ENCODE measurements at regions not wholly inside any gene's neighbourhood (a gene's known extent, or its start where the extent isn't known, plus 50 kb on each side); places are given as distances from the start of the nearest gene placed in this dataset.

DNA sequence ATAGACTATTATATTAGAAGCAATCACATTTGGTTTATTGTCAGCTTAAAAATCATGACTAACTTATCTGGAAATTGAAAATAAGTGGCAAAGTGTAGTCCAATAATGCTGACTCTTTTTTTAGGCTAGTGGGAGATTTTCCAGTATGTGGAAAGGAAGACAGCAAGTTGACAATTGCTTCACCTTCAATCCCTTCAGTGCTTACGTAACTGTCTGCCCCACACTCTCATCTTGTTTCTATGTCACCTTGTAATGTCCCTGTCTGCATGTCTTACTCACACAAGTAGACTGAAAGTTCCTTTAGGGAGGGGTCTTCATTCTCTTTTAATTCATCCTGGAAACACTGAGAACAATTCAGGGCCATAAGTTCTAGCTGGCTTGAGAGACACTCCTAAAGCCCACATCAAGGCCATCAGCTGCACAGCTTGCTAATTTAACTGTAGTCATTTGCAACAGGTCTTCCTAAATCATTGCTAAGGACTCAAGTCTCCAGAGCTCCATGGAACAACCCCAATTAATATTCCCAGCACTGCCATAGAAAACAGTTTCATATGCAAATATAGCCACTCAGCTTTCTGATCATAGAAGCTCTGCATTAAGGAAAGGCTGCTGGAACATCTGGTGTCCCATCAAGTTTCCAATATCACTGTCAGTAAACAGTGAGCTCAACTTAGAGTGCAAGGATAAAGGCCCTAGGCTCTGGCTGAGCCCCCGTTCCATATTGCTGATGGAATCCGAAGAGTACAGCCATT is 230.5 kb downstream of the ETAA1 start (continued):
- TF ChIP-seq, protein P1, sequence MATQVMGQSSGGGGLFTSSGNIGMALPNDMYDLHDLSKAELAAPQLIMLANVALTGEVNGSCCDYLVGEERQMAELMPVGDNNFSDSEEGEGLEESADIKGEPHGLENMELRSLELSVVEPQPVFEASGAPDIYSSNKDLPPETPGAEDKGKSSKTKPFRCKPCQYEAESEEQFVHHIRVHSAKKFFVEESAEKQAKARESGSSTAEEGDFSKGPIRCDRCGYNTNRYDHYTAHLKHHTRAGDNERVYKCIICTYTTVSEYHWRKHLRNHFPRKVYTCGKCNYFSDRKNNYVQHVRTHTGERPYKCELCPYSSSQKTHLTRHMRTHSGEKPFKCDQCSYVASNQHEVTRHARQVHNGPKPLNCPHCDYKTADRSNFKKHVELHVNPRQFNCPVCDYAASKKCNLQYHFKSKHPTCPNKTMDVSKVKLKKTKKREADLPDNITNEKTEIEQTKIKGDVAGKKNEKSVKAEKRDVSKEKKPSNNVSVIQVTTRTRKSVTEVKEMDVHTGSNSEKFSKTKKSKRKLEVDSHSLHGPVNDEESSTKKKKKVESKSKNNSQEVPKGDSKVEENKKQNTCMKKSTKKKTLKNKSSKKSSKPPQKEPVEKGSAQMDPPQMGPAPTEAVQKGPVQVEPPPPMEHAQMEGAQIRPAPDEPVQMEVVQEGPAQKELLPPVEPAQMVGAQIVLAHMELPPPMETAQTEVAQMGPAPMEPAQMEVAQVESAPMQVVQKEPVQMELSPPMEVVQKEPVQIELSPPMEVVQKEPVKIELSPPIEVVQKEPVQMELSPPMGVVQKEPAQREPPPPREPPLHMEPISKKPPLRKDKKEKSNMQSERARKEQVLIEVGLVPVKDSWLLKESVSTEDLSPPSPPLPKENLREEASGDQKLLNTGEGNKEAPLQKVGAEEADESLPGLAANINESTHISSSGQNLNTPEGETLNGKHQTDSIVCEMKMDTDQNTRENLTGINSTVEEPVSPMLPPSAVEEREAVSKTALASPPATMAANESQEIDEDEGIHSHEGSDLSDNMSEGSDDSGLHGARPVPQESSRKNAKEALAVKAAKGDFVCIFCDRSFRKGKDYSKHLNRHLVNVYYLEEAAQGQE (IDR thresholded peaks at IDR 0.05; ENCODE audit: unreplicated experiment) = no peak

DNA sequence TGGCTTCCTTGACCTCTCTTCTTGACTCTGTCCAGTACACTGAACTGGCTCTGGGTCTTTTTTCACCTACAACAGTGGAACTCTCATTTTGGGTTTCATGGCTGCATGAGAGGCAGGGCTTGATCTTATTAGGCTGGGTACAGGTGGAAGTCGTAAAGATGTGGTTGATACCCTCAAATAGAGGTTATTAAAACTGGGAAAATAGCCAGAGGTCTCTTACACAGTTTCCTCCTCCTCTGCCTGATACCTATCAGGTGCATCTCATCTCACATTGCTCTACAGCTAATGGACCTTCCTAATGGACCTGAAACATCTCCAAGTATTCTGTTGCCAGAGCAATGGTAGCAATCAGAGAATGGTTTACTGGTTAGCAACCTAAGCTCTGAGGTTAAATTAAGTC is 231.8 kb downstream of the ETAA1 start:
- H3K36me3 ChIP-seq (ENCODE audit: insufficient read depth) = no peaks in the 10 kb centered on the region
- no peak overlapping the region for H2AFZ ChIP-seq
- no peaks in the 10 kb centered on the region for H3K79me2 ChIP-seq (replicated peaks; ENCODE audit: insufficient read depth)
- no peaks in the 10 kb centered on the region for H3K9me2 ChIP-seq (ENCODE audit: insufficient read depth)
- H3K4me3 ChIP-seq = no peak overlapping the region
- no peaks in the 10 kb centered on the region for H4K20me1 ChIP-seq (replicated peaks; ENCODE audit: insufficient read depth)
- H3K4me2 ChIP-seq = no peak overlapping the region
- no peaks in the 10 kb centered on the region for H3K4me1 Mint-ChIP-seq
- H3K27ac Mint-ChIP-seq = no peak overlapping the region
- no peaks in the 10 kb centered on the region for H3K9me3 Mint-ChIP-seq
- no peak overlapping the region for H3K4me3 Mint-ChIP-seq
- H3F3A ChIP-seq (replicated peaks; ENCODE audit: low read depth) = no peaks in the 10 kb centered on the region
- H3K27ac ChIP-seq (ENCODE audit: low read depth) = no peak overlapping the region
- H3K36me3 Mint-ChIP-seq (ENCODE audit: low read depth) = no peaks in the 10 kb centered on the region
- DNase-seq (ENCODE audit: low spot score) (no peak), ATAC-seq (no peak)
- no peaks in the 10 kb centered on the region for H3K27me3 ChIP-seq (ENCODE audit: insufficient read depth)
- H3K27me3 Mint-ChIP-seq (ENCODE audit: insufficient read depth, low read depth, poor library complexity) = peaks cover 2% of the 10 kb centered on the region
- no peaks in the 10 kb centered on the region for H3K4me1 ChIP-seq (ENCODE audit: insufficient read depth)
- TF ChIP-seq POLR2AphosphoS5 (IDR thresholded peaks at IDR 0.05; ENCODE audit: low read depth) = no peak
- TF ChIP-seq STAT1 (IDR thresholded peaks at IDR 0.05; ENCODE audit: unreplicated experiment) = no peak
- no peak for TF ChIP-seq EZH2phosphoT487 (IDR thresholded peaks at IDR 0.05; ENCODE audit: unreplicated experiment)
- no peak for TF ChIP-seq ZNF114 (CRISPR knock-in tag; IDR thresholded peaks at IDR 0.05)
- TF ChIP-seq, protein P2, sequence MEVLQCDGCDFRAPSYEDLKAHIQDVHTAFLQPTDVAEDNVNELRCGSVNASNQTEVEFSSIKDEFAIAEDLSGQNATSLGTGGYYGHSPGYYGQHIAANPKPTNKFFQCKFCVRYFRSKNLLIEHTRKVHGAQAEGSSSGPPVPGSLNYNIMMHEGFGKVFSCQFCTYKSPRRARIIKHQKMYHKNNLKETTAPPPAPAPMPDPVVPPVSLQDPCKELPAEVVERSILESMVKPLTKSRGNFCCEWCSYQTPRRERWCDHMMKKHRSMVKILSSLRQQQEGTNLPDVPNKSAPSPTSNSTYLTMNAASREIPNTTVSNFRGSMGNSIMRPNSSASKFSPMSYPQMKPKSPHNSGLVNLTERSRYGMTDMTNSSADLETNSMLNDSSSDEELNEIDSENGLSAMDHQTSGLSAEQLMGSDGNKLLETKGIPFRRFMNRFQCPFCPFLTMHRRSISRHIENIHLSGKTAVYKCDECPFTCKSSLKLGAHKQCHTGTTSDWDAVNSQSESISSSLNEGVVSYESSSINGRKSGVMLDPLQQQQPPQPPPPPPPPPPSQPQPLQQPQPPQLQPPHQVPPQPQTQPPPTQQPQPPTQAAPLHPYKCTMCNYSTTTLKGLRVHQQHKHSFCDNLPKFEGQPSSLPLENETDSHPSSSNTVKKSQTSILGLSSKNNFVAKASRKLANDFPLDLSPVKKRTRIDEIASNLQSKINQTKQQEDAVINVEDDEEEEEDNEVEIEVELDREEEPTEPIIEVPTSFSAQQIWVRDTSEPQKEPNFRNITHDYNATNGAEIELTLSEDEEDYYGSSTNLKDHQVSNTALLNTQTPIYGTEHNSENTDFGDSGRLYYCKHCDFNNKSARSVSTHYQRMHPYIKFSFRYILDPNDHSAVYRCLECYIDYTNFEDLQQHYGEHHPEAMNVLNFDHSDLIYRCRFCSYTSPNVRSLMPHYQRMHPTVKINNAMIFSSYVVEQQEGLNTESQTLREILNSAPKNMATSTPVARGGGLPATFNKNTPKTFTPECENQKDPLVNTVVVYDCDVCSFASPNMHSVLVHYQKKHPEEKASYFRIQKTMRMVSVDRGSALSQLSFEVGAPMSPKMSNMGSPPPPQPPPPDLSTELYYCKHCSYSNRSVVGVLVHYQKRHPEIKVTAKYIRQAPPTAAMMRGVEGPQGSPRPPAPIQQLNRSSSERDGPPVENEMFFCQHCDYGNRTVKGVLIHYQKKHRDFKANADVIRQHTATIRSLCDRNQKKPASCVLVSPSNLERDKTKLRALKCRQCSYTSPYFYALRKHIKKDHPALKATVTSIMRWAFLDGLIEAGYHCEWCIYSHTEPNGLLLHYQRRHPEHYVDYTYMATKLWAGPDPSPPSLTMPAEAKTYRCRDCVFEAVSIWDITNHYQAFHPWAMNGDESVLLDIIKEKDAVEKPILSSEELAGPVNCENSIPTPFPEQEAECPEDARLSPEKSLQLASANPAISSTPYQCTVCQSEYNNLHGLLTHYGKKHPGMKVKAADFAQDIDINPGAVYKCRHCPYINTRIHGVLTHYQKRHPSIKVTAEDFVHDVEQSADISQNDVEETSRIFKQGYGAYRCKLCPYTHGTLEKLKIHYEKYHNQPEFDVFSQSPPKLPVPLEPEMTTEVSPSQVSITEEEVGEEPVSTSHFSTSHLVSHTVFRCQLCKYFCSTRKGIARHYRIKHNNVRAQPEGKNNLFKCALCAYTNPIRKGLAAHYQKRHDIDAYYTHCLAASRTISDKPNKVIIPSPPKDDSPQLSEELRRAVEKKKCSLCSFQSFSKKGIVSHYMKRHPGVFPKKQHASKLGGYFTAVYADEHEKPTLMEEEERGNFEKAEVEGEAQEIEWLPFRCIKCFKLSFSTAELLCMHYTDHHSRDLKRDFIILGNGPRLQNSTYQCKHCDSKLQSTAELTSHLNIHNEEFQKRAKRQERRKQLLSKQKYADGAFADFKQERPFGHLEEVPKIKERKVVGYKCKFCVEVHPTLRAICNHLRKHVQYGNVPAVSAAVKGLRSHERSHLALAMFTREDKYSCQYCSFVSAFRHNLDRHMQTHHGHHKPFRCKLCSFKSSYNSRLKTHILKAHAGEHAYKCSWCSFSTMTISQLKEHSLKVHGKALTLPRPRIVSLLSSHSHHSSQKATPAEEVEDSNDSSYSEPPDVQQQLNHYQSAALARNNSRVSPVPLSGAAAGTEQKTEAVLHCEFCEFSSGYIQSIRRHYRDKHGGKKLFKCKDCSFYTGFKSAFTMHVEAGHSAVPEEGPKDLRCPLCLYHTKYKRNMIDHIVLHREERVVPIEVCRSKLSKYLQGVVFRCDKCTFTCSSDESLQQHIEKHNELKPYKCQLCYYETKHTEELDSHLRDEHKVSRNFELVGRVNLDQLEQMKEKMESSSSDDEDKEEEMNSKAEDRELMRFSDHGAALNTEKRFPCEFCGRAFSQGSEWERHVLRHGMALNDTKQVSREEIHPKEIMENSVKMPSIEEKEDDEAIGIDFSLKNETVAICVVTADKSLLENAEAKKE (CRISPR knock-in tag; IDR thresholded peaks at IDR 0.05) = no peak
- no peak for TF ChIP-seq ZNF331 (CRISPR knock-in tag; IDR thresholded peaks at IDR 0.05; ENCODE audit: low read depth)
- no peak for TF ChIP-seq JUNB (IDR thresholded peaks at IDR 0.05; ENCODE audit: unreplicated experiment)
- TF ChIP-seq, protein P1 (IDR thresholded peaks at IDR 0.05; ENCODE audit: unreplicated experiment) = no peak
- no peak for TF ChIP-seq NANOG (IDR thresholded peaks at IDR 0.05; ENCODE audit: borderline replicate concordance)
